HS-5 (cell line): ENCODE measurements at regions not wholly inside any gene's neighbourhood (a gene's known extent, or its start where the extent isn't known, plus 50 kb on each side); places are given as distances from the start of the nearest gene placed in this dataset.

Experiments
- DNase-seq: peaks from one replicate; pipeline ENCODE4 v3.0.0-alpha.2; 2012; ENCODE audit warnings: low read depth

- DNase-seq: no peak
These were observed 117.0 kb upstream of the EPHA4 start for GRCh38 chr2:221689140-221689539.

GRCh38 chr2:221680548-221680947 lies 108.4 kb upstream of the EPHA4 start:
- no peak for DNase-seq

- DNase-seq: no peak
These were observed 105.6 kb upstream of the EPHA4 start for GRCh38 chr2:221677688-221678087.

GRCh38 chr2:221676566-221677172 lies 104.6 kb upstream of the EPHA4 start:
- no peak for DNase-seq

GRCh38 chr2:221675201-221675908 lies 103.3 kb upstream of the EPHA4 start:
- DNase-seq: no peak

GRCh38 chr2:221674446-221674845 lies 102.3 kb upstream of the EPHA4 start:
- no peak for DNase-seq

- DNase-seq: peak; percentile 15
These were observed 101.1 kb upstream of the EPHA4 start for GRCh38 chr2:221673248-221673647.

- no peak for DNase-seq
These were observed 99.4 kb upstream of the EPHA4 start for GRCh38 chr2:221671515-221671914.

GRCh38 chr2:221662689-221663391 lies 90.7 kb upstream of the EPHA4 start:
- no peak for DNase-seq

GRCh38 chr2:221657806-221658205 lies 85.7 kb upstream of the EPHA4 start:
- no peak for DNase-seq

GRCh38 chr2:221655300-221655699 lies 83.2 kb upstream of the EPHA4 start:
- no peak for DNase-seq

- DNase-seq: no peak
These were observed 81.1 kb upstream of the EPHA4 start for GRCh38 chr2:221653182-221653581.

- DNase-seq: no peak
These were observed 77.1 kb upstream of the EPHA4 start for GRCh38 chr2:221649051-221649775.

- no peak for DNase-seq
These were observed 70.3 kb upstream of the EPHA4 start for GRCh38 chr2:221642447-221642846.

- DNase-seq: peak; percentile 80
These were observed 69.2 kb upstream of the EPHA4 start for GRCh38 chr2:221641181-221641871.

GRCh38 chr2:221640686-221641085 lies 68.6 kb upstream of the EPHA4 start:
- DNase-seq: no peak

- DNase-seq: no peak
These were observed 65.7 kb upstream of the EPHA4 start for GRCh38 chr2:221637851-221638250.

GRCh38 chr2:221635949-221636348 lies 63.8 kb upstream of the EPHA4 start:
- DNase-seq: no peak

GRCh38 chr2:221629468-221629867 lies 57.4 kb upstream of the EPHA4 start:
- DNase-seq: peak; percentile 75

GRCh38 chr2:221624475-221624874 lies 52.4 kb upstream of the EPHA4 start:
- no peak for DNase-seq
